ENCODE measurements at regions not wholly inside any gene's neighbourhood (a gene's known extent, or its start where the extent isn't known, plus 50 kb on each side); places are given as distances from the start of the nearest gene placed in this dataset.
"Not testable (repeated sequence)": the region's sequence is repeated elsewhere in the genome, so short reads cannot be mapped to it uniquely, and the experiment has no call there.

DNA sequence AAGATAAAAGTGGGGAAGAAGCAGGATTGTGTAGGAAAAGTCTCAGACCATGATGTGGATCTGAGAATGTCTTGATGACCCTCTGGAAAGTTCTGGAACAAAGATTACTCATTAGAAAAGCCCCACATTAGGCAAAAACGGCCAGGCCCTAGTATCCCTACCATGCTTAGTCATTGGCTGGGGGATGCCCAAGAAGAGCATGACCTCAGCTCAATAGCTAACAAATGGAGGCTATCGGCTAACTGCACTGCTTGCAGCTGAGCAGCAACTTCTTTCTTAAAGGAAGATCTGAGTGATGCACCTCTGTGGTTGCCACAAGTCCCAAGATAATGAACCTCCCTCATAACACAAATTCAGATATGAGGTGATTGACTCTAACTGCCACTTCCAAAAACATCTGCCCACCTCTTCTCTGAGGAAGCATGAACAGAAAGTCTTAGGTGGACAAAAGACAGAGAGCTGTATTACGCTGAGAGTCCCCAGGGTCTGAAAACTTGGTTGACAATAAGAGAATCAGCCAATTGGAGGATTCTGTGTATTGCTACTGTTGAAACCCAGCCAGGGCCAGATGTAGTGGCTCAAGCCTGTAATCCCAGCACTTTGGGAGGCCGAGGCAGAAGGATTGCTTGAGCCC lies 64.6 kb upstream of the AK4 start:
- H3K9me3 Mint-ChIP-seq: peaks cover 4% of the 10 kb centered on the region in 2 donors
- H3K27ac Mint-ChIP-seq: no peak overlapping the region
- H3K4me3 Mint-ChIP-seq: no peak overlapping the region
- no peaks in the 10 kb centered on the region for H3K27me3 Mint-ChIP-seq (ENCODE audit: low read depth)
- ATAC-seq (replicated peaks in 1 of 2): peak; percentile 45 to 76
- no peak for DNase-seq
- peaks cover 5% of the 10 kb centered on the region in 2 donors for H3K36me3 Mint-ChIP-seq (ENCODE audit: insufficient read depth in 2 of 2)
- peaks cover 5% of the 10 kb centered on the region for H3K4me1 Mint-ChIP-seq (ENCODE audit: low read depth)

DNA sequence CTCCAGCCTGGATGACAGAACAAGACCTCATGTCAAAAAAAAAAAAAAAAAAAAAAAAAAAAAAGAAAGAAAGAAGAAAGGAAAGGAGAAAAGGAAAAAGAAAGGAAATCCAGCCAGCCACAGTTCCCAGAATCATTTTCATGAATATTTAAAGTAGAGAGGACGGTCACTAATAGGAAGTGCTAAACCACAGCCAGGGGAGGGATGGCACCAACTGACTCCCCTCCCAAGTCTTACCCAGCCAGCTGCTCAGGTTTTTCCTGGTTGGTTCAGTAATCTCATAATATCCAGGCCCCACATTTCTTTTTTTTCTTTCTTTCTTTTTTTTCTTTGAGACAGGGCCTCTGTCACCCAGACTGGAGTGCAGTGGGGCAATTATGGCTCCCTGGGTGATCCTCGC lies 63.9 kb upstream of the AK4 start:
- Mint-ChIP-seq H3K4me3 (no peak overlapping the region), H3K27me3 (ENCODE audit: low read depth) (no peaks in the 10 kb centered on the region), H3K4me1 (ENCODE audit: low read depth) (peaks cover 5% of the 10 kb centered on the region), H3K36me3 (ENCODE audit: insufficient read depth in 2 of 2) (peaks cover 5% of the 10 kb centered on the region in 2 donors), H3K9me3 (peaks cover 4% of the 10 kb centered on the region in 2 donors), H3K27ac (no peak overlapping the region)
- DNase-seq (no peak), ATAC-seq (replicated peaks in 1 of 2) (no peak)

DNA sequence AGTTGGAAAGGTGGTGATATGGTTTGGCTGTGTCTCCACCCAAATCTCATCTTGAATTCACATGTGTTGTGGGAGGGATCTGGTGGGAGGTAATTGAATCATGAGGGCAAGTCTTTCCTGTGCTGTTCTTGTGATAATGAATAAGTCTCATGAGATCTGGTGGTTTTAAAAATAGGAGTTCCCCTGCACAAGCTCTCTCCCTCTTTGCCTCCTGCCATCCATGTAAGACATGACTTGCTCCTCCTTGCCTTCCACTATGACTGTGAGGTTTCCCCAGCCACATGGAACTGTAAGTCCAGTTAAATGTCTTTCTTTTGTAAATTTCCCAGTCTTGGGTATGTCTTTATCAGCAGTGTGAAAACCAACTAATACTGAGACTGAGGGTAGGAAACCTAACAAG lies 60.5 kb upstream of the AK4 start:
- H3K27ac Mint-ChIP-seq; ATAC-seq (replicated peaks in 1 of 2); H3K4me3 Mint-ChIP-seq; H3K36me3 Mint-ChIP-seq (ENCODE audit: insufficient read depth in 2 of 2); H3K9me3 Mint-ChIP-seq; H3K4me1 Mint-ChIP-seq (ENCODE audit: low read depth); H3K27me3 Mint-ChIP-seq (ENCODE audit: low read depth); DNase-seq: not testable (repeated sequence)

DNA sequence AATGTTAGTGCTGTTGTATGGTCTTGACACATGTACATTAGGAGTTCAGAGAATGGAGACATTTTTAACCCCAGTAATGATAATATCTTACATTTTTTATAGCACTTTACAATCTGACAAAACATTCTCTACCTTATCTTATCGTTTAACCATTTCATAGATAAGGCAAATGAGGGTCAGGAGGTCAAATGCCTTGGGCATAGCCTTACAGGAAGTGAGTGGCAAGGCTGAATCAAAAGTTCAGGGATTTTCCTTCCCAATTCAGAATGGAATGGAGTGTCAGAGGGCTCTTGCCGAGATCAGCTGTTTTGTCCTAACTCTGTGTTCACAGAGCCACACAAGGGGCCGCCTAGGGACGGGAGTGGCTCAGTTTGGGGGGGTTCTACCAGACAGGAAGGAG lies 57.6 kb upstream of the AK4 start:
- DNase-seq (no peak), ATAC-seq (replicated peaks in 1 of 2) (no peak)
- Mint-ChIP-seq H3K4me1 (ENCODE audit: low read depth) (no peaks in the 10 kb centered on the region), H3K27ac (no peak overlapping the region), H3K36me3 (ENCODE audit: insufficient read depth in 2 of 2) (peaks cover 5% of the 10 kb centered on the region in 2 donors), H3K4me3 (no peak overlapping the region), H3K9me3 (peaks cover 4% of the 10 kb centered on the region in 2 donors), H3K27me3 (ENCODE audit: low read depth) (no peaks in the 10 kb centered on the region)

DNA sequence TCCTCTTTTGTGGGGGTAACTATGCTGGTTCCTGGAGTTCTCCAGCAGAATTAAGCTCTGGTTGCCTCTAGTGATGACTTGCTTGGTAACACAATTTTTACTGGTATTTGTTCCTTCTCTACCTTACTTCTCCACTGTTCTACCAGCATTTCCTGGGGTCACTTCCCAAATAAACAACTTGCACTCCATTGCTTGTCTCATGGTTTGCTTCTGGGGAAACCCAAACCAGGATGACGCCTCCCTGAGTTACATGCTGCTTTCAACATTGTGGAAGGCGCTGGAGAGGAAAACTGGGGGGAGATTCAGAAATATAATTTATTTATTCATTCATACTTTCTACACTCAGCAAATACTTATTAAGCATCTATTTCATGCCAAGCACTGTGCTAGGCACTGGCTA lies 55.3 kb upstream of the AK4 start:
- H3K9me3 Mint-ChIP-seq: peaks cover 0 to under 1% of the 10 kb centered on the region in 2 donors
- ATAC-seq (replicated peaks in 1 of 2) (no peak), DNase-seq (no peak)
- no peaks in the 10 kb centered on the region for H3K27me3 Mint-ChIP-seq (ENCODE audit: low read depth)
- no peaks in the 10 kb centered on the region for H3K4me1 Mint-ChIP-seq (ENCODE audit: low read depth)
- H3K27ac Mint-ChIP-seq: no peak overlapping the region
- H3K36me3 Mint-ChIP-seq (ENCODE audit: insufficient read depth in 2 of 2): peaks cover 1 to 2% of the 10 kb centered on the region in 2 donors
- H3K4me3 Mint-ChIP-seq: no peak overlapping the region

DNA sequence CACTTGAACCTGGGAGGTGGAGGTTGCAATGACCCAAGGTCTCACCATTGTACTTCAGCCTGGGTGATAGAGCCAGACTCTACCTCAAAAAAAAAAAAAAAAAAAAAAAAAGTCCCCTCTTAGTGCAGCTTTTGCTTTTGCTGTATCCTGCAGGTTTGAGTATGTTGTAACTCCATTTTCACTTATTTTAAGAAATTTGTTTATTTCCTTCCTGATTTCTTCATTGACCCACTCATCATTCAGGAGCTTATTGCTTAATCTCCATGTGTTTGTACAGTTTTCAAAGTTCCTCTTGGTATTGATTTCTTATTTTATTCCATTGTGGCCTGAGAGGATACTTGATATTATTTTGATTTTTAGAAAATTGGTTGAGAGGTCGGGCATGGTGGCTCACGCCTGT lies 50.9 kb upstream of the AK4 start:
- Mint-ChIP-seq H3K4me3 (no peak overlapping the region), H3K27ac (no peak overlapping the region), H3K4me1 (ENCODE audit: low read depth) (no peaks in the 10 kb centered on the region), H3K9me3 (peaks cover 3 to 6% of the 10 kb centered on the region in 2 donors), H3K36me3 (ENCODE audit: insufficient read depth in 2 of 2) (peaks cover 0 to 3% of the 10 kb centered on the region in 2 donors), H3K27me3 (ENCODE audit: low read depth) (no peaks in the 10 kb centered on the region)
- DNase-seq: no peak
- no peak for ATAC-seq (replicated peaks in 1 of 2)

All from activated T-cell treated with anti-CD3 and anti-CD28 coated beads, Interleukin-2, amount 50 U/mL, for 72 hours (primary cell).